GM21528 (cell line): ENCODE measurements at regions not wholly inside any gene's neighbourhood (a gene's known extent, or its start where the extent isn't known, plus 50 kb on each side); places are given as distances from the start of the nearest gene placed in this dataset.
A peak's percentile ranks its signal among the peaks of the same experiment; 100 is the strongest.

Source experiments
- ATAC-seq: cut with Tn5 transposase; IDR thresholded peaks from one replicate; pipeline ENCODE4 v1.9.1; 2021; ENCODE audit warnings: mild to moderate bottlenecking, moderate library complexity; ENCODE audit not compliant: unreplicated experiment, low FRiP score

DNA sequence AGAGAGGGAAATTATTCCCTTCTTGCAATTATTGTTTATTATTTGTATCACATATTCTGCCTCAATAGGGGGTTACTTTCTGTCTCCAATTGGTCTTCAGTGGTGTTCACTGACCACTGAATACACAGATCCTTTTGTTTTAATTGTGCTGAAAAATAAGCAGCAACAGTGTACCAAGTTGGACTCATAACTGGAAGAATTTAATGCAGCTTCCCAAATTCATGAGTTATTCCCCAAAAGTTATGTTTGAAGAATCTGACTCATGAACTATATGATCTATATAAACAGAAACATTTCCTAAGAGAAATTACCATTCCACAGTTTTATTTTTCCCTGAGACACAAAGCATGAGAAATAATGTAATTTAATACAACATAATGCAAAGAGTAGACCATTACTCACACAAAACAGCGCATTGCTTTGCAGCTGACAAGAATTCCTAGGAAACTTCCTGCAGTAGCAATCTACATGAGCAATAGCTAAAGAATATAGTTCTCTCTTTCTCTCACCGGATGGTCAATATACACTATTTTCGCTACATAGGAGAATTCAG is 479.2 kb downstream of the HTR7 start:
- ATAC-seq: no peak

GRCh38 chr10:90381468-90381867 is 476.4 kb downstream of the HTR7 start:
- no peak for ATAC-seq

- ATAC-seq: no peak
Observed at GRCh38 chr10:90389876-90390275, 468.0 kb downstream of the HTR7 start.

DNA sequence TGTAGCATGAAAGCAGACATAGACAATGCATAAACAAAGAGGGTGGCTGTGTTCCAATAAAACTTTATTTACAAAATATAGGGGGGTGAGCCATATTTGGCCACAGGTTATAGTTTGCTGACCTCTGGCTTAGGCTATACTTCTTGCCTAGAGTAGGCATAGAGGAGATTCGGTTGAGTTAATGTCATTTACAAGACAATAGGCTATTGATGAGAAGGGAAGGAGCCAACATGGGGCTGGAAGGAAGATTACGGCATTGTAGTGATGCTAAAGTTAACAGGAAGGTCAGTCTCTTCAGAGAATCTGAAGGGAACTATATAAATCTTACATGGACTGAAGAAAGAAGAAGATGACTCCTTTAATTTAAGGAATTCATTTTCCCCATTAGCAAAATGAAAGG is 463.5 kb downstream of the HTR7 start:
- ATAC-seq: no peak

DNA sequence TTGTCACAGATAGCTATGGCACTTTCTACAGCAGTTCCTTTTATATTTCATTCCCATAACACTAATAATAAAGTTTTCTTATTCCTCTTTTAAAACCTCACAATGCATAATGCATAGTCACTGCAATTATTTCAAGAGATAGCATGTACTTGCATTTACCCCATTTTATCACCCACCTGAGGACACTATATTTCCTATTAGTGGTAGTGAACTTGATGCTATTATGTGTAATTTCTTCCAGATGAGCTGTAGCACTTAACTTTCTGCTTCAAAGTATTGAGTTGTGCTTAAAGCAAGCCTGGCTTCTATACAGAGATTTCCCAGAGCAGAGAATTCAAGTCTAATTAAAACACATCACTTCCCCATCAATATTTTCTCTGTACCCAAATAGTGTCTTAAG is 461.1 kb downstream of the HTR7 start:
- ATAC-seq: no peak

DNA sequence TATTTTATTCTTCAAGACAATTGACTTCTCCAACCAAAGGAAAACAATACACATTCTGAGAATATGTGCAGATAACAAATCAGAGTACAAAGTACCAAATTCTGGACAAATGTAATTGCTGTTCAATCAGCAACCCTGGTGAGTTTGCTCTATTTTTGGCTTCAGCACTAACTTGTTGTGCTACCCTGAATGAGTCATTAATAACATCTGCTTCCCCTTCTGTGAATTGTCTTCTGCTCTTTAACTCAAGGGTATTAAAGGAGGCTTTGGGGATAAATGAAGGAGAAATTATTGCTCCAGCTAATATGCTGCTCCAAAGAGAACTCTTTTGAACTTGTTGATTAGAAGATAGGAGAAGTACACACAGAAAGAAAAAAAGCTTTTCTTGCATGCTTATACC is 459.3 kb downstream of the HTR7 start:
- no peak for ATAC-seq

- no peak for ATAC-seq
Observed at GRCh38 chr10:90399782-90400181, 458.1 kb downstream of the HTR7 start.

DNA sequence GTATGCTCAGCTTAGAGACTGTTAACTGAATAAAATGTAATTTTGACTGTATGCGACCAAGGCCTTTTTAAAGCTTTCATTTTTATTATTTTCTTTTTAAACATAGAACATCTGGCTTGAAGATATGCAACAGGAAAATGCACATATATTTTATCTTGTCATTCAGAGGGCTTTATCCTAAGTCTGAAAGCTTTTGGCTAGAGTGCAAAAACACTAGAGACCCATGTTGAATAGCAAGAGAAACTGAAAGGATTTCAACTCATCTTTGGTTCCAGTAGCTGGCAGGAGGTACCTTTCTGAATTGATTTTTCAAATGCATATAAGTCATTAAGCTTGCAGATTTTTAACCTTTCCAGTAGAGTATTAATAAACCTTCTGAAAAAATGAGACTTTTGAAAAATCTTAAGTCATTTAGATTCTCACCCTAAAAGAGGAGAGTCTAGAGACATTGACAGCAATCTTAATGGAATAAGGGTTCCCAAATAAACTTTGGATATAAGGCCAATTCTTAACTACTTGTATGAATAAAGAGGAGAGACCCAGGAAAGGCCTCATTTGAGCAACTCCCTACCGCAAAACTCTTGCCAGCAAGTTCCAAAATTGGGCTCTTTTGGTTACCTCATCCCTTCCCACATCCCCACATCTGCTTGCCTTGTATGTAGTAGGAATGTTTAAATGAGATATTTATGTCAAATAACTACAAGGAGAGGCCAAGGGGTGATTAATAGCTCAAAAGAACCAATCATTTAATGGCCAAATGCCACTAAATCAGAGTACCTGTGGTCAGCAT is 454.4 kb downstream of the HTR7 start:
- ATAC-seq: no peak

- no peak for ATAC-seq
Observed at GRCh38 chr10:90407131-90407530, 450.7 kb downstream of the HTR7 start.

DNA sequence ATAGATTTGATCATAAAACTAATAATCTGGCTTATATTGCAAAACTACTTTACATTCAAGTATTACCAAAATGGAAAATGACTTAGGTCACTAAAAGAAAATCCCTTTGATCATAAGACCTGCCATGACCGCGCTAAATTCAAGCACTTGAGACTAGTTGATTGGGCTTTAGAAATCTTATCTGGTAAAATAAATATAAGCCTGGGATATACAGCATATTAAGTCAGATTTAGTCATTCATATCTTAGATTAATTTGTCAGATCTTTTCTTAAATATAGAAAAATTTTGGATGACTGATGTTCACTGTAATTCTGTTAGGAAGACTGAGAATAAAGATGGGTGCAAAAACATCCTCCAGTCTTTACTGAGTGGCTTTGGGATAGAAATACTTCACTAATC is 450.0 kb downstream of the HTR7 start:
- no peak for ATAC-seq

GRCh38 chr10:90412582-90412981 is 445.3 kb downstream of the HTR7 start:
- no peak for ATAC-seq

GRCh38 chr10:90413196-90413595 is 444.6 kb downstream of the HTR7 start:
- ATAC-seq: no peak

DNA sequence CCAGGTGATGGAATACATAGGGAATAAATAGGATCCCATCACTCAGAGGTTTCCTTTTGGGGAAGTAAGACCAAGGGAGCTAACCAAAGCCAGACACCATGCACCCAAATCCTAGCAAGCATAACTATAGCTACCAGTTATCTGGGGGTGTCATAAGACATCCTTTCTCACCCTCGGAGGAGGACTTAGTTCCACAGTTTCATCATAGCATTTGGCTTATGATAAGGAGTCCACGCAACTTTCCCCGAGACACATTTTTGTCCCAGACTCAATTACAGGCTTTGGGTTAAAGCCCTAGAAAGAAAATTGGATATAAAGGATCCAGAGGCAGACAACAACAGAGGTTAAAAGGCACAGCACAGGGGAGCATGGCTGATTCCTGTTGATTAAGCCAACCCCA is 442.9 kb downstream of the HTR7 start:
- ATAC-seq: no peak

- no peak for ATAC-seq
Observed at GRCh38 chr10:90417029-90417428, 440.8 kb downstream of the HTR7 start.

DNA sequence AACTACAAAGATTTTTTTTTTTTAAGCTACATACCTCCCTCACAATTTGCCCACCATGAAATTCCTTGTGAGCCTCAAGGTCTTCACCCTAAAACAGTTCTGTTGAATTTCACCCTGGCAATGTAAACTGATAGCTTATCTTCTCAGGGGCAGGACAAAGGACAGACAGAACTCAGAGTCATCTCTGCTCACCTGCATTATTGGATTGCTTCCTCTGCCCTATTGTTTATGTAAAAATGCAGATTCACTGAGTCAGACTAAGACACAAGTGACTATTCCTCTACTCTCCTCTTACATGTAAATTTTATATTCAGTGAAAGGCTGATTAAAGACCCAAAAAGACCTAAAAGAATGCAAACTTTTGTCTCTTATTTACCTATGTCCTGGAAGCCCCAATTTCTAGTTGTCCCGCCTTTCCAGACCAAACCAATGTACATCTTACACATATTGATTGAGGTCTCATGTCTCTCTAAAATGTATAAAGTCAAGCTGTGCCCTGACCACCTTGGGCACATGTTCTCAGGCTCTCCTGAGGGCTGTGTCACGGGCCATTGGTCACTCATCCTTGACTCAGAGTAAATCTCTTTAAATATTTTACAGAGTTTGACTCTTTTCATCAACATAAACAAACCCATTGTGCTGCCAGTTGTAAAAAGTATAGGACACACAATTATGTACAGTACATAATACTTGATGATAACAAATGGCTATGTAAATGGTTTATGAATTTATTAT is 440.2 kb downstream of the HTR7 start:
- ATAC-seq: no peak

DNA sequence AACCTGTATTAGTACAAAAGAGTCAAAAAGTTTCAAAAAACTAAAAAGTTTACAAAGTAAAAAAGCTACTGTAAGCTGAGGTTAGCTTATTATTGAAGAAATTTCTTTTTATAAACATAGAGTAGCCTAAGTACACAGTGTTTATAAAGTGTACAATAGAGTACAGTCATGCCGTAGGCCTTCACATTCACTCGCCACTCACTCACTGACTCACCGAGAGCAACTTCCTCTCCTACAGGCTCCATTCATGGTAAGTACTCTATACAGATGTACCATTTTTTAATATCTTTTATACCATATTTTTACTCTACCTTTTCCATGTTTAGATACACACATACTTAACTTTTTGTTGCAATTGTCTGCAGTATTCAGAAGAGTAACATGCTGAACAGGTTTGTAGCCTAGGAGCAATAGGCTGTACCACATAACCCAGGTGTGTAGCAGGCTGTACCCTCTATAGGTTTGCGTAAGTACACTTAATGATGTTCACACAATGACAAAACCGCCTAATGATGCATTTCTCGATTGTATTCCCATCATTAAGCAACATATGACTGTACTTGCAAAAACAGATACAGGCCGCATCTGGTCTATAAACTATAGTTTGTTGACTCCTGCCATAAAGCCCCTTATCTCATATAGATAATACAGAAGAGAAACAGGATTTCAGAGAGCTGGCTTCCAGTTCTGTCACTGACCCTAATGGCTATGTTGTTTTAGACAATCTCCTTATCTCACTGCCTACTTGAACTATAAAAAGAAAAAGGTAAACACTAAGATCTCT is 438.8 kb downstream of the HTR7 start:
- ATAC-seq: no peak

DNA sequence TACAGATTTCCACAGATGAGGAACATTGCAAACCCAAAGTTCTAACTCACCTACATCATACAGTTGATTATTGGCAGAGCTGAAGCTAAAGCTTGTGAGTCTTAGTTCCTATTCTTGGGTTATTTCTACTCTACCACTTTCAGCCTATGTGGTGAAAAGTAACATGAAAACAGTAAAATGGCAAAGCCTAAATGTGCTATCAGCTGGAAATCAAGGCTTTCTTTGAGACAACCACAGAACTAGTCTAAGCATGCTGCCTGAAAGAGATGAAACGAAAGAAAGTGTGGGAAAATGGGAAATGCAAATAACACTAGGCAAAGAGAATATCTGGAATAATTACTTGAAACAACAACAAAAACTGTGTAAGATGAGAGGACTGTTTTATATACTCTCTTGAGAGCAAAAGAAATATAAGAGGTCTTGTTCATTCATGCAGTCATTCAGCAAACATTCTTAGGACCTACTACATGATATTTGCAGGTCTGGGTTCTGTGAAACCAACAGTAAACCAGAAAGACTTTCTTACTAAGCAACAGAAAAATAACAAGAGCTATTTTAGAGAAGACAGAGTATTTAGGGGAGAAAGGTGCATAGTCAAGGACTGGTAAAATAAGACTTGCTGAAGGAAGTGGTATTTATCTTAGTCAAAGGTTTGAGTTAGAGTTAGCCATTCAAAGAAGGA is 437.1 kb downstream of the HTR7 start:
- peak; percentile 72 for ATAC-seq

GRCh38 chr10:90421874-90422273 is 436.0 kb downstream of the HTR7 start:
- no peak for ATAC-seq

DNA sequence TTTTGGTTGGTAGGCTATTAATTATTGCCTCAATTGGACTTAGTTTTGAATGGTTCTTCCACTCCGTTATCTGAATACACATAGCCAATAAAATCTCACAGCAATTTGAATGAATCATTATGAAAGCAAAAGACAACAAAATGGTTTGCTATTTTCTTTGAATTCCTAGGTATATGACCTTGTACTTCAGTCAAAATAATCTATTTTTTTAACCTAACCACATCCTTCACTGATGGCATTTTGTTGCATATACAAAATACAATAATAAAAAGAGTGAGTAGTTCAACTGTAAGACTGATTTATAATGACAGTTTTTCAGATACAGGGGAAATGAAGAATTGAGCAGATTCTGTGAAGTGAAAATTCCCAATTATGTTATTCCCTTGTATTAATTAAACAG is 433.1 kb downstream of the HTR7 start:
- no peak for ATAC-seq

- ATAC-seq: no peak
Observed at GRCh38 chr10:90430186-90430585, 427.7 kb downstream of the HTR7 start.
